PC-9 (cell line): ENCODE measurements at regions not wholly inside any gene's neighbourhood (a gene's known extent, or its start where the extent isn't known, plus 50 kb on each side); places are given as distances from the start of the nearest gene placed in this dataset.

Source experiments
- CTCF ChIP-seq: fragments of 200-600 bp; sonication (generic); conservative IDR thresholded peaks from 2 replicates; pipeline ENCODE4 v1.6.1; 2017; ENCODE audit warnings: mixed run types, antibody characterized with exemption, mild to moderate bottlenecking, moderate library complexity
- EZH2 ChIP-seq: fragments of 200-600 bp; sonication (generic); IDR thresholded peaks from 2 replicates; pipeline ENCODE4 v1.8.0; 2017; ENCODE audit warnings: antibody characterized with exemption, low read depth

- TF ChIP-seq CTCF (no peak), EZH2 (no peak)
These were observed 157.1 kb upstream of the IFNG-AS1 start for GRCh38 chr12:67832155-67832554.
